ENCODE measurements at regions not wholly inside any gene's neighbourhood (a gene's known extent, or its start where the extent isn't known, plus 50 kb on each side); places are given as distances from the start of the nearest gene placed in this dataset.

- Histone ChIP-seq H3K4me1 (no peaks in the 10 kb centered on the region), H3K9me3 (peaks cover 0 to 2% (median 0%) of the 10 kb centered on the region in 4 donors), H3K36me3 (no peaks in the 10 kb centered on the region), H3K27ac (no peak overlapping the region), H3K27me3 (no peaks in the 10 kb centered on the region), H3K4me3 (no peak overlapping the region)
- TF ChIP-seq EP300 (IDR thresholded peaks at IDR 0.05) (no peak), POLR2AphosphoS5 (IDR thresholded peaks at IDR 0.05) (no peak), POLR2A (IDR thresholded peaks at IDR 0.05) (no peak), CTCF (IDR thresholded peaks at IDR 0.05) (no peak)
- WGBS, 2 donors: 46 to 77% methylated on average over 2 of the region's 2 CpGs
- intact Hi-C loops (cut with DNase I): no loop called here
- DNase-seq: no peak
These were observed 1105.7 kb downstream of the XPNPEP1 start for GRCh38 chr10:108817584-108817983.

- Histone ChIP-seq H3K4me3 (no peak overlapping the region), H3K27me3 (no peaks in the 10 kb centered on the region), H3K4me1 (no peaks in the 10 kb centered on the region), H3K36me3 (no peaks in the 10 kb centered on the region), H3K9me3 (peaks cover 0 to 2% (median 0%) of the 10 kb centered on the region in 4 donors), H3K27ac (no peak overlapping the region)
- intact Hi-C loops (cut with DNase I): no loop called here
- WGBS, 2 donors: 59 to 73% methylated on average over 3 of the region's 3 CpGs
- no peak for DNase-seq
- TF ChIP-seq POLR2A (IDR thresholded peaks at IDR 0.05): no peak
- TF ChIP-seq POLR2AphosphoS5 (IDR thresholded peaks at IDR 0.05): no peak
These were observed 1106.2 kb downstream of the XPNPEP1 start for GRCh38 chr10:108817135-108817534.

DNA sequence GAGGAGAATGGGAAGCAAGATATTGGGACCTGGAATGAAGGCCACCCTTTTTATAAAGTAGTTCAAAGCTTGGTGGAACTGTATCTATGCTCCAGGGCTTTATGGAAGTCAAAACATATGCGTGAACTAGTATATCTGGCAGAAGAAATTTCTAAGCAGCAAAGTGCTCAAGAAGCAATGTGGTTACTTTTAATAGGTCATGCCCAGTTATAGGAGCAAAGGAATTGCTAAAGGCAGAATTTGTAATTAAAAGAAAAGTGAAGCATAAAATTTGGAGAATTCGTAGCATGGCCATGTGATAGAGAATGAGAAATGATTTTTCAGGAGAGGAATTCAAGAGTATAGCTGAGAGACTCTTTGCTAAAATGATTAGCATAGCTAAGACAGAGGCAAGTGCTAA, 1110.4 kb downstream of the XPNPEP1 start:
- Histone ChIP-seq H3K27ac (no peak overlapping the region), H3K4me3 (no peak overlapping the region), H3K27me3 (no peaks in the 10 kb centered on the region), H3K36me3 (no peaks in the 10 kb centered on the region), H3K9me3 (peaks cover 0 to 2% (median 0%) of the 10 kb centered on the region in 4 donors), H3K4me1 (no peaks in the 10 kb centered on the region)
- intact Hi-C loops (cut with DNase I): no loop called here
- TF ChIP-seq POLR2AphosphoS5 (IDR thresholded peaks at IDR 0.05) (no peak), POLR2A (IDR thresholded peaks at IDR 0.05) (no peak), CTCF (IDR thresholded peaks at IDR 0.05) (no peak), EP300 (IDR thresholded peaks at IDR 0.05) (no peak)
- WGBS, 2 donors: 66 to 89% methylated on average over 2 of the region's 2 CpGs
- no peak for DNase-seq

- Histone ChIP-seq H3K9me3 (peaks cover 0 to 2% (median 0%) of the 10 kb centered on the region in 4 donors), H3K36me3 (no peaks in the 10 kb centered on the region), H3K27ac (no peak overlapping the region), H3K4me1 (no peaks in the 10 kb centered on the region), H3K27me3 (no peaks in the 10 kb centered on the region), H3K4me3 (no peak overlapping the region)
- TF ChIP-seq EP300 (IDR thresholded peaks at IDR 0.05): no peak
- TF ChIP-seq POLR2A (IDR thresholded peaks at IDR 0.05): no peak
- TF ChIP-seq POLR2AphosphoS5 (IDR thresholded peaks at IDR 0.05): no peak
- no peak for TF ChIP-seq CTCF (IDR thresholded peaks at IDR 0.05)
- intact Hi-C loops (cut with DNase I): no loop called here
- no peak for DNase-seq
- 56 to 61% methylated on average over 1 of the region's 1 CpG for WGBS, 2 donors
These were observed 1111.0 kb downstream of the XPNPEP1 start for GRCh38 chr10:108812296-108812695.

- TF ChIP-seq POLR2AphosphoS5 (IDR thresholded peaks at IDR 0.05): no peak
- no peak for TF ChIP-seq POLR2A (IDR thresholded peaks at IDR 0.05)
- TF ChIP-seq CTCF (IDR thresholded peaks at IDR 0.05): no peak
- TF ChIP-seq EP300 (IDR thresholded peaks at IDR 0.05): no peak
- WGBS, 2 donors: 61 to 78% methylated on average over 2 of the region's 2 CpGs
- Histone ChIP-seq H3K4me1 (no peaks in the 10 kb centered on the region), H3K27me3 (no peaks in the 10 kb centered on the region), H3K36me3 (no peaks in the 10 kb centered on the region), H3K4me3 (no peak overlapping the region), H3K27ac (no peak overlapping the region), H3K9me3 (no peaks in the 10 kb centered on the region)
- DNase-seq: no peak
- intact Hi-C loops (cut with DNase I): no loop called here
These were observed 1115.1 kb downstream of the XPNPEP1 start for GRCh38 chr10:108808228-108808627.
